ENCODE measurements at regions not wholly inside any gene's neighbourhood (a gene's known extent, or its start where the extent isn't known, plus 50 kb on each side); places are given as distances from the start of the nearest gene placed in this dataset.

- TF ChIP-seq TAF1 (IDR thresholded peaks at IDR 0.05; ENCODE audit: low read depth) = no peak
- no peak for TF ChIP-seq FOXM1 (IDR thresholded peaks at IDR 0.05; ENCODE audit: borderline replicate concordance, low read depth)
- no peak for TF ChIP-seq REST (IDR thresholded peaks at IDR 0.05; ENCODE audit: low read depth)
- TF ChIP-seq RAD21 (IDR thresholded peaks at IDR 0.05; ENCODE audit: low read depth) = no peak
- TF ChIP-seq YY1 (IDR thresholded peaks at IDR 0.05; ENCODE audit: low read depth) = no peak
- no peak for TF ChIP-seq NFIC (IDR thresholded peaks at IDR 0.05)
- TF ChIP-seq TEAD4 (IDR thresholded peaks at IDR 0.05) = no peak
Observed at GRCh38 chr5:109252731-109253130, 157.0 kb downstream of the PJA2 start.

GRCh38 chr5:109250533-109251329 lies 159.0 kb downstream of the PJA2 start:
- TF ChIP-seq YY1 (IDR thresholded peaks at IDR 0.05; ENCODE audit: low read depth) = no peak
- no peak for TF ChIP-seq EGR1 (IDR thresholded peaks at IDR 0.05)
- no peak for TF ChIP-seq REST (IDR thresholded peaks at IDR 0.05; ENCODE audit: low read depth)
- TF ChIP-seq NFIC (IDR thresholded peaks at IDR 0.05) = no peak
- no peak for TF ChIP-seq EP300 (IDR thresholded peaks at IDR 0.05; ENCODE audit: borderline replicate concordance)
- no peak for TF ChIP-seq TAF1 (IDR thresholded peaks at IDR 0.05; ENCODE audit: low read depth)
- TF ChIP-seq CREB1 (IDR thresholded peaks at IDR 0.05; ENCODE audit: low read depth) = no peak
- TF ChIP-seq USF1 (IDR thresholded peaks at IDR 0.05) = no peak
- no peak for TF ChIP-seq ZBTB7A (IDR thresholded peaks at IDR 0.05; ENCODE audit: low read depth)
- no peak for TF ChIP-seq TEAD4 (IDR thresholded peaks at IDR 0.05)
- no peak for TF ChIP-seq MAX (IDR thresholded peaks at IDR 0.05)
- no peak for TF ChIP-seq CEBPB (IDR thresholded peaks at IDR 0.05)

- no peak for TF ChIP-seq CREB1 (IDR thresholded peaks at IDR 0.05; ENCODE audit: low read depth)
- TF ChIP-seq MAX (IDR thresholded peaks at IDR 0.05) = no peak
Observed at GRCh38 chr5:109250080-109250479, 159.7 kb downstream of the PJA2 start.

GRCh38 chr5:109249126-109249525 lies 160.6 kb downstream of the PJA2 start:
- no peak for TF ChIP-seq YY1 (IDR thresholded peaks at IDR 0.05; ENCODE audit: low read depth)
- TF ChIP-seq FOXM1 (IDR thresholded peaks at IDR 0.05; ENCODE audit: borderline replicate concordance, low read depth) = no peak

- TF ChIP-seq TCF12 (IDR thresholded peaks at IDR 0.05; ENCODE audit: low read depth) (no peak), TAF1 (IDR thresholded peaks at IDR 0.05; ENCODE audit: low read depth) (no peak), REST (IDR thresholded peaks at IDR 0.05; ENCODE audit: low read depth) (no peak), EGR1 (IDR thresholded peaks at IDR 0.05) (no peak), FOXM1 (IDR thresholded peaks at IDR 0.05; ENCODE audit: borderline replicate concordance, low read depth) (no peak), USF1 (IDR thresholded peaks at IDR 0.05) (no peak), ZBTB7A (IDR thresholded peaks at IDR 0.05; ENCODE audit: low read depth) (no peak), TEAD4 (IDR thresholded peaks at IDR 0.05) (no peak), MAX (IDR thresholded peaks at IDR 0.05) (no peak), EP300 (IDR thresholded peaks at IDR 0.05; ENCODE audit: borderline replicate concordance) (no peak), CEBPB (IDR thresholded peaks at IDR 0.05) (no peak), NFIC (IDR thresholded peaks at IDR 0.05) (no peak), CREB1 (IDR thresholded peaks at IDR 0.05; ENCODE audit: low read depth) (no peak), YY1 (IDR thresholded peaks at IDR 0.05; ENCODE audit: low read depth) (no peak), RAD21 (IDR thresholded peaks at IDR 0.05; ENCODE audit: low read depth) (no peak)
Observed at GRCh38 chr5:109247986-109248385, 161.8 kb downstream of the PJA2 start.
